Hematopoietic multipotent progenitor cell treated with erythropoietin and hydrocortisone succinate and interleukin-3 and kit ligand, for 8 days (in vitro differentiated cells): ENCODE measurements at regions not wholly inside any gene's neighbourhood (a gene's known extent, or its start where the extent isn't known, plus 50 kb on each side); places are given as distances from the start of the nearest gene placed in this dataset.
"Not testable (repeated sequence)": the region's sequence is repeated elsewhere in the genome, so short reads cannot be mapped to it uniquely, and the experiment has no call there.

Experiments used
- DNase-seq: peaks from one replicate; pipeline ENCODE4 v3.0.0-alpha.2; 2015

DNA sequence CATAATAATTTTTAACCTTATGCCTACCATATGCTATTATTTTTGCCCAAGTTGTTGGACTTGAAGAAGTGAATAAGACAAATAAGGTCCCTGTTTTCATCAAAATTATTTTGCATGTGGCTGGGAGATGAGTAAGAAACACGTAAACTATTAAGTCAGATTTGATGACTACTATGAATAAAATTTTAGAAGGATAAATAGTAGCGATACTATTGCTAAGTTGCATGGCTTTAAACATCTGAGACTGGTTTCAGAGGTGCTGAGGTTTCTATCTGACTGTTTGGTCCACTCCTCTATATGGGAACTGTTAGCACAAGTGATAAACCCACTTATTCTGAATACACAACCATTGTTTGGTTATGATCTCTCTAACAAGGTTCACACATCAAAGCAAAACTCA lies 674.3 kb upstream of the MDGA2 start:
- DNase-seq: no peak

DNA sequence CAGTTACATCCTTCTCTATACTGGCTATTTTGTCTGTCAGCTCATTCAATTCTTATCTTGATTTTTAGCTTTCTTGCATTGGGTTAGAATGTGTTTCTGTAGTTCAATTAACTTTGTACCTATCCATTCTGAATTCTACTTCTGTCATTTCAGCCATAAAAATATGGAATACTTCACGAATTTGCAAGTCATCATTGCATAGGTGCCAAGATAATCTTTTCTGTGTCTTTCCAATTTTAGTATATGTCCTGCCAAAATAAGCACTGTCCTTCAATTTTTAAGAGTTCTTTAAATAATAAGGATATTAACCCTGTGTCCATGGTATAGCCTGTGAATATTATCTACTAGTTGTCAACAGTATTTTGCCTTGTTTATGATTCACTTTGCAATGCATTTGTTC lies 665.7 kb upstream of the MDGA2 start:
- no peak for DNase-seq

DNA sequence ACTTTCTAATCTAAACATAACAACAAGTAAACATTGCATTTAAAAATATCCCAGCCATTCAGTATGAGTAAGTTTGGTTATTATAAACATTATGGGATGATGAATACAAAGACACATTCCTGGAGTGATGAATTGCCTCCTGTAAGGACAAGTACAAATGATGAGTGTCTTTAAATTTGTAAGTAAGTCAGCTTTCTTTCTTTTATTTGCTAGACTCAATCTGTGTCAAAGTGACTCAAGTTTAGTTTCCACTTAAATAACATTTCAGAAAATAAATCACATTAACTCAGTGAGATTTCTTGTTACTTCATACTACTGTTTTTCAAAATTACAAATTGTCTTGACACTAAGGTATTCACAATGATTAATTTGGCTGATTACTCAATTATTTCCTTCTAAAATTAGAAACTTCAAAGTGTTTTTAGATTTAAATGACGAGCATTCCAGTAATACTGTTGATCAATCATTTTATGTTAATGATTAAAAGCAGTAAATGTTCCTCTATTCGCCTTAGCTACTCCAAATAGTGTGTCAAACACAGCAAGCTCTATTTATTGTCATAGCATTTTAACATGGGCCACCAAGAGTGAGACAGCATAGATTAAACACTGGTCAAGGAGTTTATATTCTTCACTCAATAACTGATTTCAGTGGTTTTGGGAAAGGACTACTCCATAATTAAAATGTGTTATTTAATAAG lies 658.0 kb upstream of the MDGA2 start:
- no peak for DNase-seq

DNA sequence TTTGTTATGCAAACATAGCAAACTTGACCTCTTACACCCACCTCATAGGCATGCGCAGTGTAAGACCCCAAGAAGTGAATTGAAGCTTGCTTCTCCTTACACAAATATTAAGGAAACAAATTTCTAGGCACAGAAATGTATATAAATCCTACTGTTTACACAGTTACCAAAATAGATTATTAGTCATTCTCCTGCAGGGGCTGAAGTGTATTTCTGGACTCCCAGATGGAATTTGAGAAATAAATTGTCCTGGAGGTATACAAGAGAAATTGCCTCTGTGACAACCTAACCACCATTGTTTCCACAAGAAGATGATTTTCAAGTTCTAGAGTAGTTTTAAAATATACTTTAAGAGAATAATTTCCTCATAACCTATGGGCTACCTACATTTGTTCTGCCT lies 656.0 kb upstream of the MDGA2 start:
- no peak for DNase-seq

DNA sequence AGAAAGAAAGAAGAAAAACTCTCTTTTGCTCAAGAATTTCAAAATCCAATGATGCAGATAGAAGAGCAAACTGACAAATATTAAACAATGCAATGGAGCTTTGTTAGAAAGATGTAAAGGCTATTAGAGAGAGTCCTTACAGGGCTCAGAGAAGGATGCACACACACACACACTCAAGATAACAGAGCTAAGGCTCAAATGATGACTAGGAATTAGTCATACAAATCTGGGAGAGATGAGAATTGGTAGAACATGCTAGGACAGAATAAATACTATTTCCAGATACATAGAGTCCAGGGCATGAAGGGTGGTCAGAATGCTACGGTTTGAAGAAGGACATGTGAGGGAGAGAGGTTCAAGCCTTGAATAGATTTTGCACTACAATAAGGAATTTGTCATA lies 650.1 kb upstream of the MDGA2 start:
- no peak for DNase-seq

DNA sequence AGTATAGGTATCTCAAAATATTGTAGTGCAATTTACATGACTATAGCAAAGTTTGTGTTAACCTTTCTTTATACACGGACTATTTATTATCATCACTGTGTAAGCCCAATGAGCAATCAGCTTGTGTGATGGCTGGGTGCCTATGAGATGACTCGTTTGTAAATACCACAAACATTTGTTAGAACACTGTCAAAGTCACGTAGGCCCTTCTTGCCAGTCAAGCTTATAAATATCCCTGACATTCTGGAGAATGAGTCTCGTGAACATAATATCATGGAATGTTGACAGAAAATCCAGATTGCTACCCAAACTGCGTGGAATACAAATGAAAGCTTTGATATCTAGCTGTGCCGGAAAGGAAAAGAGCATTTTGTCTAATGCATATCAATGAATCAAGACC lies 648.3 kb upstream of the MDGA2 start:
- DNase-seq: no peak

DNA sequence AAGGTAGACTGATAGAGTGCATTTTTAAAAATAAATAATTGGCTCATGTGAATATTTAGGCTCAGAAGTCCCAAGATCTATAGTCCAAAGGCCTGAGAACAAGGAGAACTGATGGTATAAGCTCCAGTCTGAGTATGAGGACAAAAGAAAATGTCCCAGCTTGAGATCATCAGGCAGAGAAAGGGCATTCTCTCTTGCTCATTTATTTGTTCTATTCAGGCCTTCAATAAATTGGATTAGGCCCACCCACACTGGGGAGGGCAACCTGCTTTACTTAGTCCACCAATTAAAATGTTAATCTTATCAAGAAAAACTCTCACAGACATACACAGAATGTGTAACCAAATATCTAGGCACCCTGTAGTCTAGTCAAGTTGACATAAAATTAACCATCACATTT lies 644.4 kb upstream of the MDGA2 start:
- no peak for DNase-seq

DNA sequence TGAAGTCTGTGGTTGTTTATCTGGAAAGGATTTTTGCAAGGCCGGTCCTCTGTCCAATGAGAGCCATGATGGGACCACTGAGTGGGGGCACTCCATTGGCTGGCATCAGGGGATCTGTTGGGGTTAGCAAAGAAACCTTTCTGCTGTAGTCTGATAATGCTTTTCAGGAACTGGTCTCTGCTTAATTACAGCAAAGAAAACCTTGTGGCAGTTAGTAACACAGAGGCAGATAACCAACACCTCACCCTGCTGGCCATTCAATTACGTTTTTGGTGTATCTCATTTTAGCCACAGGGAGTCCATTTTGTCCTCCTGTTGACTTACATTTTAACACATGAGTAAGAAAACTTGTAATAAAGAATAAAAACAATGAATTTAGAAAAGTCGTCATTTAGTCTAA lies 629.3 kb upstream of the MDGA2 start:
- no peak for DNase-seq

DNA sequence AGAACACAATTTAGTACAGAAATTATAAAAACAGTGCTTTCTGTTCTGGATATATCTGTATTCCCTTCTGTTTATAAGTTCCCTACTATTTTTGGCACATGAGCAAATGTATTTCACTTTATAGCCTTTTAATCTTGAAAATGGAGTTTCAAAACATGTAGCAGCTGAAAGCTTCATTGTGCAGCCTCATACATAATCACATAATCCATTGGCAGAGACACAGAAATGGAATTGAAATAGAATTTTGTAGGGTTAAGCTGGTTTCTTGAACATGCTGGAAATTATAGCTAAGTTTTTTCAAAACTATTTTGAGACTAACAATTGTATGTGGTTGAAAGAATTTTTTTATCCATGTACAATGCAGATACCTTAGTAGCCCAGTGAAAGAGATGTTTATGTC lies 614.3 kb upstream of the MDGA2 start:
- no peak for DNase-seq

DNA sequence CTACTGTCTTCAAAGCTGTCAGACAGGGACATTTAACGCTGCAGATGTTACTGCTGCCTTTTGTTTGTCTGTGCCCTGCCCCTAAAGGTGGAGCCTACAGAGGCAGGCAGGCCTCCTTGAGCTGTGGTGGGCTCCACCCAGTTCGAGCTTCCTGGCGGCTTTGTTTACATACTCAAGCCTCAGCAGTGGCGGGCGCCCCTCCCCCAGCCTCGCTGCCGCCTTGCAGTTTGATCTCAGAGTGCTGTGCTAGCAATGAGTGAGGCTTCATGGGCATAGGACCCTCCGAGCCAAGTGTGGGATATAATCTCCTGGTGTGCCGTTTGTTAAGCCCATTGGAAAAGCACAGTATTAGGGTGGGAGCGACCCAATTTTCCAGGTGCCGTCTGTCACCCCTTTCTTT lies 609.8 kb upstream of the MDGA2 start:
- DNase-seq: not testable (repeated sequence)

DNA sequence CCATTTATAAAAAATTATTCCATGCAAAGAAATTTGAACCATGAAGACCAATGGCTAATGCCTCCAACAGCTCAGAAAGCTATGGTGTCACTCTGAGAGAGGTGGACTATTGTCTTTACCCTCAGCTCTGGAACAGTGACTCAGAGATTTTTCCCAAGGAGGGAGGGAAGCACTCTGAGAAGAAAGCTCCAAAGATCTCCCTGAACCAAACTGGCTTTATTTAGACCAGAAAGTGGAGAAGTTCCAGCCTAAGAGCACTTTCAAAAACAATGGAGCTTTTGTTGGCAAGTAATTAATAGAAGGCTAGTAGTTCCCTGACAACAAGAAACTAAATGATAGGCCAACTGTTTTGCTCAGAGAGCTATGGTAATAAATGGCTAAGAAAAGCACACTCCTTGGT lies 599.9 kb upstream of the MDGA2 start:
- DNase-seq: no peak

DNA sequence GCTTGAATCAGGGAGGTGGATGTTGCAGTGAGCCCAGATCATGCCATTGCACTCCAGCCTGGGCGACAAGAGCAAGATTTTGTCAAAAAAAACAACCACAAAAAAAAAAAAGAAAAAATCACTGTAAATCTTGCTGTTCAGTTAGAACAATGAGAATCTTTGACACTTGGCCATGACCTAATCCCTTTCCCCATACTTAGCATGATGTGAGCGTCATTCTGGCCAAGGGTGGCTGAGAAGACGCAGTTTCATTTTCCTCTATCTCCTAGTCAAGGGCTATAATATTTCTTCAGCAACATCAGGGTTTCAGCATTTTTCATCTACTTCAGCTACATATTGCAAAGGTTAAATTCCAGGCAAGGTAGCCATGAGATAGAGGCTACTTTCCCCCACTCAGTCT lies 599.4 kb upstream of the MDGA2 start:
- no peak for DNase-seq

DNA sequence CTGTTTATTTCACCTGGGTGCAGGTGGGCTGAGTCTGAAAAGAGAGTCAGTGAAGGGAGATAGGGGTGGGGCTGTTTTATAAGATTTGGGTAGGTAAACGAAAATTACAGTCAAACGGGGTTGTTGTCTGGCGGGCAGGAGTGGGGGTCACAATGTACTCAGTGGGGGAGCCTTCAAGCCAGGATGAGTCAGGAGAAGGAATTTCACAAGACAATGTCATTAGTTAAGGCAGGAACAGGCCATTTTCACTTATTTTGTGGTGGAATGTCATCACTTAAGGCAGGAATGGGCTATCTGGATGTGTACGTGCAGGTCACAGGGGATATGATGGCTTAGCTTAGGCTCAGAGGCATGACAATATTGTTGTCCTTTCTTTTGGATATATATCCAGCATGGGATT lies 592.5 kb upstream of the MDGA2 start:
- not testable (repeated sequence) for DNase-seq

DNA sequence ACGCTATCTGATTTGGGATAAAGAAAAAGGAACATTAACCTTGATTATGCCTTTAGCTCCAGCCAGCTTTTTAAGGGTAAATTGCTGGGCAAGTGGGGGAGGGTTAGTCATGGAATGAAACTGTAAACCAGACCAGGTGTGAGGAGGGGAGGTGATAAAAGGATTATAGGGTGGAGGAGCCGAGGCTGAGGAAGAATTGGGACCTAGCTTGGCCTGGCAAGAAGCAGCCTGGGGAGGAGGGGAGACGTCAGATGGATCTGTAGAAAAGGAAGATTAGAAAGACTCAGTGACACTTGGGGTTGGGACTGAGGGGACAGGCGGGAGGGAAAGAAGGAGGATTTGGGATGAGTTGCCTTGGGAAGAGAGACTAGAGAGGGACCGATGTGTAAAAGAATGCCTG lies 590.8 kb upstream of the MDGA2 start:
- DNase-seq: not testable (repeated sequence)

DNA sequence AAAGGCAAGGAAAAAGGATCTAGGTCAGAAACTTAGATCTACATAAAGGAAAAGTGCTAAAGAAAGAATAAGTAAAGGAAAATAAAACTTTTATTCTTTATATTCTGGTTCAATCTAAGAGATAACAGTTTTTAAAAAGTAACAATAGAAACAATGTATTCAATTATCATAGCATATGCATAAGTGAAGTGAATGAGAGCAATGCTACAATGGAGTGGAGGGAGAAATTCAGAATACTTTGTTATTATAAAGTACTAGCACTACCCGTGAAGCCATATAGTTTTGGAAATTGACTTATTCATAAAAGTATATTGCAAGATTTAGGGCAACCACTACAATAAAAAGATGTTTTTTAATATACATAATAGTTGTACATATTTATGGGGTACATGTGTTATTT lies 586.0 kb upstream of the MDGA2 start:
- DNase-seq: no peak

DNA sequence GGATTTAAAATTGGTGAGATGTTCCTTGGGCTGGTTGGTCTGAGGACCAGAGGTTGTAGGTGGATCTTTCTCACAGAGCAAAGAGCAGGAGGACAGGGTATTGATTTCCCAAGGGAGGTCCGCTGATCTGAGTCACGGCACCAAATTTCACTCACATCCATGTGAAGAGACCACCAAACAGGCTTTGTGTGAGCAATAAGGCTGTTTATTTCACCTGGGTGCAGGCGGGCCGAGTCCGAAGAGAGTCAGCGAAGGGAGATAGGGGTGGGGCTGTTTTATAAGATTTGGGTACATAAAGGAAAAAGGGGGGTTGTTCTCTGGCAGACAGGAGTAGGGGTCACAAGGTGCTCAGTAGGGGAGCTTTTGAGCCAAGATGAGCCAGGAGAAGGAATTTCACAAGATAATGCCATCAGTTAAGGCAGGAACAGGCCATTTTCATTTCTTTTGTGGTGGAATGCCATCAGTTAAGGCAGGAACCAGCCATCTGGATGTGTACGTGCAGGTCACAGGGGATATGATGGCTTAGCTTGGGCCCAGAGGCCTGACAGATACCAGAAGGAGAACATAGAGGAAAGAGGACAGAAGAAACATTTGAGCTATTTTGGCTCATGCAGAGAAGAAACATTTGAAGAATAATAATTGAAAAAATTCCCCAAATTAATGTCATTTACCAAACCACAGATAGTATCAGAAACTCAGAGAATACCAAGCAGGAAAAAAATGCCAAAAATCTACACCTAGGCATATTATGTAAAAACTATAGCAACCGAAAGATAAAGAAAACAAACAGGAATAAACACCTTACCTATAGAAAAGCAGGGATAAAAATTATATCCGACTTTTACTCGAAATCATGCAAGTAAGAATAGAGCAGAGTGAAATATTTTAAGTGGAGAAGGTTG lies 585.2 kb upstream of the MDGA2 start:
- DNase-seq: not testable (repeated sequence)

DNA sequence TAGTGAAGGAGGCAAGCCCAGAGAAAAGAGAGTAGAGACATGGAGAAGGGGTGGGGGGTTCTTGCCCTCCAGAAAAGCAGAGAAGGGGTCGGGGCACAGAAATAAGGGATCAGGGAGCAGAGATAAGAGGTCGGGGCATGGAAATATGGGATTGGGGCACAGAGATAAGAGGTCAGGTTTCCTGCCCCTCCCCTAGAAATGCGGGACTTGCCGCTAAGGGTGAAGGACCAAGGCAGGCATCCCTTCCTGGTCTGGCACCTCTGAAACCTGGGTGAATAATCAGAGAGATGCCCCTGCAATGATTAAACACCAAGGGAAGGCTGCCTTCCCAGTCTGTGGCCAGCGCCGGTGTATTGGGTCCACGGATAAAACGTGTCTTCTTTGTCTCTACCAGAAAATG lies 584.5 kb upstream of the MDGA2 start:
- not testable (repeated sequence) for DNase-seq

DNA sequence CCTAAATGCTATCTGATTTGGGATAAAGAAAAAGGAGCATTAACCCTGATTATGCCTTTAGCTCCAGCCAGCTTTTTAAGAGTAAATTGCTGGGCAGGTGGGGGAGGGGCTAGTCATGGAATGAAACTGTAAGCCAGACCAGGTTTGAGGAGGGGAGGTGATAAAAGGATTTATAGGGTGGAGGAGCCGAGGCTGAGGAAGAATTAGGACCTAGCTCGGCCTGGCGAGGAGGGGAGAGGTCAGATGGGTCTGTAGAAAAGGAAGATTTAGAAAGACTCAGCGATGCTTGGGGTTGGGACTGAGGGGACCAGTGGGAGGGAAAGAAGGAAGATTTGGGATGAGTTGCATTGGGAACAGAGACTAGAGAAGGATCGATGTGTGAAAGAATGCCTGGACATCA lies 583.8 kb upstream of the MDGA2 start:
- DNase-seq: not testable (repeated sequence)

DNA sequence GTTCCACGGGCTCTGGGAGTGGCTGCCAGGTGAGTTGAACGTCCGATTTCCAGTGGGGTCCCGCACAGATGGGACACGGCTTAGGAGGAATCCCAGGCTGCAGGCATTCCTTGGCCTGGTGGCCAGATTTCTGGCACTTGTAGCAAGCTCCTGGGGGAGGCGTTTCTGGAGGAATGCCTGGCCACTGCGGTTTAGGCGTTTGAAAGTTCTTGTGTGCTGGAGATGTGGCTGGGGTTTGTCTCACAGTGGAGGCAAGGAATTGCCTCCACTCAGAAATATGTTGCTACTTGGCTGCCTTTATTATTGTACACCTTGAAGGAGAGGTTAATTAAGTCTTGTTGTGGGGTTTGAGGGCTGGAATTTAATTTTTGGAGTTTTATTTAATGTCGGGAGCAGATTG lies 583.3 kb upstream of the MDGA2 start:
- not testable (repeated sequence) for DNase-seq

DNA sequence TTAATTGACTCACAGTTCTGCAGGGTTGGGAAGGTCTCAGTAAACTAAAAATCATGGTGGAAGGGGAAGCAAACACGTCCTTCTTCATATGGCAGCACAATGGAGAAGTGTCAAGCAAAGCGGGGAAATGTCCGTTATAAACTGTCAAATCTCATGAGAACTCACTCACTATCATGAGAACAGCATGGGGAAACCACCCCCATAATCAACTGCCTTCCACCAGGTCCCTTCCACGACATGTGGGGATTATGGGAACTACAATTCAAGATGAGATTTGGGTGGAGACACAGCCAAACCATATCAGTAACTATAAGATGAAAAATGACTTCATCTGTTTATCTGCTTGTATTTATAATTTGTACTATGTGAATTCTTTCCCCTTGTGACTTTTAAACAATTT lies 577.6 kb upstream of the MDGA2 start:
- no peak for DNase-seq

DNA sequence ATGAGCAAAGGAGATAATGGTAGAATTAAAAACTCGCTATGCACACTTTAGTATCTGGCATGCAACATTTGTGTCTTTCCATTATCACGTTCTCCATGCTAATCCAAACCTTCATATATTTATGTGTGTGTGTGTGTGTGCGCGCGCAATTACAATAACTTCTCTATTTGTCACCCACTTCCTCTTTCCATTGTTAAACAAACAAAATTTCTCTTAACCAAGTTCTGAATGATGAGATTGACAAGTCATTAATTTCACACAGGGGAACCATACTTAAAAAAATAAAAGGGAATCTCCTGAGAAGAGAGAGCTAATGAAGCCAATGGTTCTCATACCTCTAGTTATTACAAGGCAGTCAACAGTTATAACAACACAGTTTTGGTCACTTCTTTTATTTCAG lies 575.9 kb upstream of the MDGA2 start:
- DNase-seq: no peak

DNA sequence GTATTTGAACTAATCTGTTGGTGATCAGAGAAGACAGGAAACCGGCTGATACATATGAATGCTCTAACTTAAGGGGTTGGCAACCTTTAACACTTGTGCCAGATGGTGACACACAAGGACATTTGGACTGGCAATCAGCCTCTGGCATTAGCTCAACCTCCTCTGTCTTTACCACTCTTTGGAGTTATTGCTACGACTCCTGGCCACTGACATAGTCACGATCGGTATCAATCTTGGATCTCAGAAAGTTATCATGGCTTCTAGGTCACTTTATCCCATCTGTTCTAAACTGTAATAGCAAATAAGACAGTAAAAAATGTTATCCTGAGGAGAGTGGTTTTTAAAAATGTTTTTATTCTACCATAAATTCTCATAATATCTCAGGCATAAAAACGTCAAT lies 575.2 kb upstream of the MDGA2 start:
- no peak for DNase-seq

DNA sequence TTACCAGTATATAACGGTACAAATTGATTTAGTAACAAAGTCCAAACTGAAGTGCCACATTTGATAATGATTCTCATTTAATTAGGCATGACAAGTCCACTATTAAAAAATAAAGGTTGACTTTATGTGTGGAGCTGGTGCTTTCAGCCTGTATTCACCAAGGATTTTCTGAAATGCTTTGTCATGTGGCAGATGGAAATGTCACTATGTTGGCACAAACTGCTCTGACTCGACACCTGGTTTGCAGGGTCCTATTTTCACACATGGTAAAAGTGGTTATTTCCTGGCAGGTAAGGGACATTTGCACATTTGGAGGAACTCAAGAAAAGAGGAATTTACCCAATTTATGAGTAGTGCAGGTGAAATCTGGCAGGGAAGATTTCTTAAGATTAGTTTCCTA lies 572.6 kb upstream of the MDGA2 start:
- DNase-seq: no peak

DNA sequence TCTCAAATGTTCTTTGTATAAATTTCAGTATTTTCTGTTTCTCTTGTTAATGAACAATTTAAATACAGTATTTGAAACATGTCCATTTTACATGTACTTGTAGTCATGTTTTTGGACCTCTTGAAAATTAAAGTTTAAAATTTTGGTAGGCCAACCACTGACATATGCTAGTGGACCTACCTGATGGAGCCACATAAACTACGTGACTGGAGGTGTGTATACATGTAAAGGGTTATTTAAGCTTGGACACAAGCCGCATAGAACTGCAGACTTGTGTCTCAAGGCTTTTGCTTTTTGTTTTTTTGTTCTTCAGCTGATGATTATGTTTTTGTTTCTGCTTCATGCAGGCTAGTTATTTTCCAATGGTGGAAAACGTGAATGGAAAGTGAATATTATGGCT lies 568.5 kb upstream of the MDGA2 start:
- DNase-seq: no peak

DNA sequence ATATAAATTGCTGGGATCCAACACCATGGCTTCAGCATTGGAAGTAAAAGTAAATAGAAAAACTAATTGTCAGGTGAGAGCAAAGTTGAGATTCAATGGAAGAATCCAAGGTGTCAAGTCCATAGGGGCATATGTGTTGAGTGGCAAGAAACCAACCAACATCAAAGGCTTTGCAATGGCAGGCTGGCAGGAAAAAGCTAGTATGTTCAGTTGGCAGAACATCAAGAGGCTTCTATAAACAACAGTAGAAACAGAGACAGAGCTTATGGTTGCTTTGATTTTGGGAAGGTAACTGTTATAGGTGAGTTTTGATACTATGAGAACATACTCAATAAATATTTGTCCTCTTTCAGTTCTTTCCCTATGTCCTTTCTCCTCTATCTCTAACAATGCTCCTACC lies 553.7 kb upstream of the MDGA2 start:
- DNase-seq: no peak
